Activated naive CD8-positive, alpha-beta T cell treated with anti-CD3 and anti-CD28 coated beads for 36 hours (primary cell): ENCODE measurements at regions not wholly inside any gene's neighbourhood (a gene's known extent, or its start where the extent isn't known, plus 50 kb on each side); places are given as distances from the start of the nearest gene placed in this dataset.
"Not testable (repeated sequence)": the region's sequence is repeated elsewhere in the genome, so short reads cannot be mapped to it uniquely, and the experiment has no call there.

Source experiments
- DNase-seq: peaks from one replicate; pipeline ENCODE4 v3.0.0; 2021
- H3K27ac Mint-ChIP-seq: one replicate; pipeline ENCODE4 v1.8.0; 2022; ENCODE audit warnings: mild to moderate bottlenecking, moderate library complexity, mixed read lengths
- H3K27me3 Mint-ChIP-seq: one replicate; pipeline ENCODE4 v1.8.0; 2022; ENCODE audit warnings: mild to moderate bottlenecking, mixed read lengths
- H3K36me3 Mint-ChIP-seq: one replicate; pipeline ENCODE4 v1.8.0; 2021; ENCODE audit warnings: mild to moderate bottlenecking, mixed read lengths
- H3K4me1 Mint-ChIP-seq: one replicate; pipeline ENCODE4 v1.8.0; 2021; ENCODE audit warnings: mixed read lengths
- H3K4me3 Mint-ChIP-seq: one replicate; pipeline ENCODE4 v1.8.0; 2022; ENCODE audit warnings: mild to moderate bottlenecking, moderate library complexity, mixed read lengths
- H3K9me3 Mint-ChIP-seq: one replicate; pipeline ENCODE4 v1.8.0; 2022; ENCODE audit warnings: mixed read lengths

GRCh38 chr20:6333110-6333509 is 210.3 kb upstream of the FERMT1 start:
- Mint-ChIP-seq H3K4me3 (no peak overlapping the region), H3K36me3 (no peaks in the 10 kb centered on the region), H3K27ac (no peak overlapping the region), H3K27me3 (no peaks in the 10 kb centered on the region), H3K4me1 (no peaks in the 10 kb centered on the region), H3K9me3 (no peaks in the 10 kb centered on the region)
- DNase-seq, result no peak

GRCh38 chr20:6321235-6321634 is 198.4 kb upstream of the FERMT1 start:
- not testable (repeated sequence) for H3K4me3 Mint-ChIP-seq, H3K27me3 Mint-ChIP-seq, DNase-seq, H3K27ac Mint-ChIP-seq, H3K36me3 Mint-ChIP-seq, H3K4me1 Mint-ChIP-seq
- peaks cover 12% of the 10 kb centered on the region for H3K9me3 Mint-ChIP-seq

- peaks cover 14% of the 10 kb centered on the region for H3K9me3 Mint-ChIP-seq
- no peak for DNase-seq
- H3K27me3 Mint-ChIP-seq, result no peaks in the 10 kb centered on the region
- H3K4me3 Mint-ChIP-seq, result no peak overlapping the region
- H3K4me1 Mint-ChIP-seq, result no peaks in the 10 kb centered on the region
- H3K27ac Mint-ChIP-seq, result no peak overlapping the region
- H3K36me3 Mint-ChIP-seq, result no peaks in the 10 kb centered on the region
These were observed 189.2 kb upstream of the FERMT1 start for GRCh38 chr20:6311841-6312655.

GRCh38 chr20:6311097-6311496 is 188.3 kb upstream of the FERMT1 start:
- Mint-ChIP-seq H3K27me3 (no peaks in the 10 kb centered on the region), H3K4me3 (no peak overlapping the region), H3K9me3 (peaks cover 14% of the 10 kb centered on the region), H3K4me1 (no peaks in the 10 kb centered on the region), H3K36me3 (no peaks in the 10 kb centered on the region), H3K27ac (no peak overlapping the region)
- no peak for DNase-seq

- H3K27me3 Mint-ChIP-seq, result peaks cover 9% of the 10 kb centered on the region
- H3K27ac Mint-ChIP-seq, result no peak overlapping the region
- H3K9me3 Mint-ChIP-seq, result peaks cover 1% of the 10 kb centered on the region
- DNase-seq, result no peak
- no peak overlapping the region for H3K4me3 Mint-ChIP-seq
- no peaks in the 10 kb centered on the region for H3K36me3 Mint-ChIP-seq
- H3K4me1 Mint-ChIP-seq, result no peaks in the 10 kb centered on the region
These were observed 182.7 kb upstream of the FERMT1 start for GRCh38 chr20:6305536-6305935.

- Mint-ChIP-seq H3K4me1 (no peaks in the 10 kb centered on the region), H3K4me3 (no peak overlapping the region), H3K27ac (no peak overlapping the region), H3K27me3 (peaks cover 9% of the 10 kb centered on the region), H3K36me3 (no peaks in the 10 kb centered on the region), H3K9me3 (peaks cover 1% of the 10 kb centered on the region)
- no peak for DNase-seq
These were observed 179.2 kb upstream of the FERMT1 start for GRCh38 chr20:6302041-6302440.

GRCh38 chr20:6299456-6299855 is 176.6 kb upstream of the FERMT1 start:
- no peaks in the 10 kb centered on the region for H3K36me3 Mint-ChIP-seq
- H3K9me3 Mint-ChIP-seq, result peaks cover 1% of the 10 kb centered on the region
- no peak overlapping the region for H3K4me3 Mint-ChIP-seq
- H3K27ac Mint-ChIP-seq, result no peak overlapping the region
- H3K4me1 Mint-ChIP-seq, result no peaks in the 10 kb centered on the region
- no peak for DNase-seq
- H3K27me3 Mint-ChIP-seq, result peaks cover 9% of the 10 kb centered on the region

GRCh38 chr20:6298049-6298448 is 175.2 kb upstream of the FERMT1 start:
- peaks cover 1% of the 10 kb centered on the region for H3K9me3 Mint-ChIP-seq
- H3K4me1 Mint-ChIP-seq, result no peaks in the 10 kb centered on the region
- no peaks in the 10 kb centered on the region for H3K36me3 Mint-ChIP-seq
- H3K4me3 Mint-ChIP-seq, result no peak overlapping the region
- H3K27me3 Mint-ChIP-seq, result peaks cover 9% of the 10 kb centered on the region
- H3K27ac Mint-ChIP-seq, result no peak overlapping the region
- no peak for DNase-seq

- no peaks in the 10 kb centered on the region for H3K36me3 Mint-ChIP-seq
- no peaks in the 10 kb centered on the region for H3K4me1 Mint-ChIP-seq
- H3K27me3 Mint-ChIP-seq, result peaks cover 5% of the 10 kb centered on the region
- H3K9me3 Mint-ChIP-seq, result no peaks in the 10 kb centered on the region
- no peak overlapping the region for H3K4me3 Mint-ChIP-seq
- H3K27ac Mint-ChIP-seq, result no peak overlapping the region
- peak; percentile 4 for DNase-seq
These were observed 173.0 kb upstream of the FERMT1 start for GRCh38 chr20:6295867-6296256.

- Mint-ChIP-seq H3K4me3 (no peak overlapping the region), H3K4me1 (no peaks in the 10 kb centered on the region), H3K36me3 (no peaks in the 10 kb centered on the region), H3K9me3 (no peaks in the 10 kb centered on the region), H3K27me3 (peaks cover 5% of the 10 kb centered on the region), H3K27ac (peak overlapping the region; percentile 49)
- no peak for DNase-seq
These were observed 172.5 kb upstream of the FERMT1 start for GRCh38 chr20:6295127-6295866.

GRCh38 chr20:6287471-6287870 is 164.6 kb upstream of the FERMT1 start:
- Mint-ChIP-seq H3K27ac (no peak overlapping the region), H3K4me3 (no peak overlapping the region), H3K4me1 (no peaks in the 10 kb centered on the region), H3K36me3 (no peaks in the 10 kb centered on the region), H3K9me3 (peaks cover 16% of the 10 kb centered on the region), H3K27me3 (no peaks in the 10 kb centered on the region)
- DNase-seq, result no peak

GRCh38 chr20:6282642-6283041 is 159.8 kb upstream of the FERMT1 start:
- Mint-ChIP-seq H3K4me3 (no peak overlapping the region), H3K4me1 (no peaks in the 10 kb centered on the region), H3K27ac (no peak overlapping the region), H3K27me3 (peaks cover 16% of the 10 kb centered on the region), H3K9me3 (peaks cover 10% of the 10 kb centered on the region), H3K36me3 (no peaks in the 10 kb centered on the region)
- no peak for DNase-seq

GRCh38 chr20:6277661-6278240 is 154.9 kb upstream of the FERMT1 start:
- Mint-ChIP-seq H3K27ac (no peak overlapping the region), H3K4me1 (no peaks in the 10 kb centered on the region), H3K27me3 (peaks cover 19% of the 10 kb centered on the region), H3K4me3 (no peak overlapping the region), H3K9me3 (peaks cover 2% of the 10 kb centered on the region), H3K36me3 (no peaks in the 10 kb centered on the region)
- no peak for DNase-seq

- DNase-seq, H3K27ac Mint-ChIP-seq, H3K9me3 Mint-ChIP-seq, H3K36me3 Mint-ChIP-seq, H3K4me3 Mint-ChIP-seq, H3K4me1 Mint-ChIP-seq: not testable (repeated sequence)
- H3K27me3 Mint-ChIP-seq, result peaks cover 12% of the 10 kb centered on the region
These were observed 147.6 kb upstream of the FERMT1 start for GRCh38 chr20:6270404-6270803.

GRCh38 chr20:6269168-6269873 is 146.5 kb upstream of the FERMT1 start:
- H3K27ac Mint-ChIP-seq, result peak overlapping the region; percentile 35
- no peak for DNase-seq

More at GRCh38 chr20:6269168-6269873, 146.5 kb upstream of the FERMT1 start:
- H3K27me3 Mint-ChIP-seq, result peaks cover 10% of the 10 kb centered on the region
- no peak overlapping the region for H3K4me3 Mint-ChIP-seq
- no peaks in the 10 kb centered on the region for H3K9me3 Mint-ChIP-seq
- no peaks in the 10 kb centered on the region for H3K36me3 Mint-ChIP-seq
- H3K4me1 Mint-ChIP-seq, result peaks cover 6% of the 10 kb centered on the region
